ENCODE measurements at regions not wholly inside any gene's neighbourhood (a gene's known extent, or its start where the extent isn't known, plus 50 kb on each side); places are given as distances from the start of the nearest gene placed in this dataset.

DNA sequence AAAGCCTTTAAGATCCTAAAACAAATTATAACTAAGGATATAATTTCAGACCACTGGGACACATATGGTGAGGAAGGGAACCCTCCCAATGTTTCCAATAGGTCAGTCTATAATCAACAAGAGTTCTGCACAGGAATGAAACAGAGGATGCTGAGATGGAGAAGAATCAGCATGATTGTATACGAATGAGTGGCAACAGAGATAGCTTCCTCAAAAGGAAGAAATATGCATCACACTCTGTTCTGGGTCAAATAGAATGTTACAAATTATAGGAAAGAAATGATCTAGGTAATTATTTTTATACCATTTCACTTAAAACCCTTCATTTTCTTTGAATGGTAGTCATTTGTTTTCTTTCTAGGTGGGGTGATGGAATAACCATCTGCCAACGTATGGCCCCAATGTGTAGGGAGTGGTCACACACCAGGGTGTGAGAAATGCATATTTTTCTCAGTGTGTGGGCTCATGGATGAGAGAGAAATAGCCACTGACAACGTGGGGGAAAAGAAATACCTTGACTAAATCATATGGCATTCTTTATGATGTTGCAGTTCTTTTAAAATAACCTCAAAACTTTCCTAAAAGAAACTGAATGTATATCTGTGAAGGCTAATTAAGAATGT lies 104.6 kb upstream of the IVNS1ABP start:
- no peaks in the 10 kb centered on the region for H3K9me3 ChIP-seq (ENCODE audit: low read length)
- no peaks in the 10 kb centered on the region for H3K79me2 ChIP-seq (ENCODE audit: insufficient read depth, low read length)
- 14% methylated on average over 3 of the region's 3 CpGs for WGBS (ENCODE audit: low lambda C conversion rate)
- in situ Hi-C loops (cut with HindIII; ENCODE audit: extremely low pct_ligation_motif_present, low pct_unique_long_range_greater_than_20kb): no loop called here
- BruUV-seq (replicated peaks): no TSS peak
- CTCF ChIA-PET (ENCODE audit: low intra/inter-chr PET ratio, low total read pairs): no interaction called here
- no peak overlapping the region for H3K27ac ChIP-seq (ENCODE audit: extremely low read length, insufficient read depth, low read length)
- intact Hi-C loops (cut with micrococcal nuclease; ENCODE audit: unreplicated experiment): no loop called here
- no peak for DNase-seq (ENCODE audit: low spot score)
- H4K20me1 ChIP-seq (ENCODE audit: insufficient read depth, low read length): no peaks in the 10 kb centered on the region
- no peak overlapping the region for H3K9ac ChIP-seq (ENCODE audit: insufficient read depth, low read depth, low read length)
- H3K4me3 ChIP-seq (replicated peaks in 1 of 3; ENCODE audit: insufficient read depth in 1 of 3, low read depth in 2 of 3, low read length in 3 of 3): no peak overlapping the region
- no peak for TF ChIP-seq MXI1 (IDR thresholded peaks at IDR 0.05; ENCODE audit: borderline replicate concordance, low read depth, low read length)
- TF ChIP-seq SRSF9 (IDR thresholded peaks at IDR 0.05; ENCODE audit: borderline replicate concordance, insufficient read depth, low read depth, low read length, poor library complexity, severe bottlenecking): no peak
- TF ChIP-seq PPARG (CRISPR knock-in tag; conservative IDR thresholded peaks at IDR 0.05): no peak
- TF ChIP-seq NFE2 (CRISPR knock-in tag; IDR thresholded peaks at IDR 0.05): no peak
- TF ChIP-seq ZBTB20 (CRISPR knock-in tag; IDR thresholded peaks at IDR 0.05; ENCODE audit: borderline replicate concordance, low read depth): no peak
- TF ChIP-seq ZNF207 (IDR thresholded peaks at IDR 0.05; ENCODE audit: borderline replicate concordance): no peak
- TF ChIP-seq MED1 (CRISPR knock-in tag; IDR thresholded peaks at IDR 0.05): no peak
- TF ChIP-seq CAMTA2 (CRISPR knock-in tag; IDR thresholded peaks at IDR 0.05; ENCODE audit: borderline replicate concordance): no peak
- no peak for TF ChIP-seq LCORL (IDR thresholded peaks at IDR 0.05)
- TF ChIP-seq LCORL (CRISPR knock-in tag; IDR thresholded peaks at IDR 0.05): no peak
- no peak for TF ChIP-seq MLLT10 (CRISPR knock-in tag; IDR thresholded peaks at IDR 0.05)
- no peak for TF ChIP-seq ZNF780A (CRISPR knock-in tag; IDR thresholded peaks at IDR 0.05)
- no peak for TF ChIP-seq U2AF1 (optimal IDR thresholded peaks at IDR 0.05; ENCODE audit: low read depth, low read length)
- H3K4me2 ChIP-seq (ENCODE audit: low read depth, low read length): no peak overlapping the region
- ATAC-seq: no peak
- POLR2A ChIA-PET: no interaction called here
- no peaks in the 10 kb centered on the region for H3K36me3 ChIP-seq (replicated peaks in 1 of 2; ENCODE audit: control insufficient read depth in 1 of 2, insufficient read depth in 2 of 2, low read length in 2 of 2)
- no peaks in the 10 kb centered on the region for H3K4me1 ChIP-seq (ENCODE audit: insufficient read depth, low read length)
- FAIRE-seq: no peak
- H2AFZ ChIP-seq (ENCODE audit: low read length): no peak overlapping the region
- H3K27me3 ChIP-seq (ENCODE audit: control insufficient read depth in 1 of 2, insufficient read depth in 2 of 2, low read length in 2 of 2): 0 out of 5 replicates have a peak, but pooled peaks cover 1 to 6% of the 10 kb centered on the region in 2 experiments
